ENCODE measurements at regions not wholly inside any gene's neighbourhood (a gene's known extent, or its start where the extent isn't known, plus 50 kb on each side); places are given as distances from the start of the nearest gene placed in this dataset.

GRCh38 chr4:132504438-132504837 lies 644.7 kb upstream of the PCDH10 start:
- no peak for TF ChIP-seq POLR2A (IDR thresholded peaks at IDR 0.05)
- TF ChIP-seq, protein P1, sequence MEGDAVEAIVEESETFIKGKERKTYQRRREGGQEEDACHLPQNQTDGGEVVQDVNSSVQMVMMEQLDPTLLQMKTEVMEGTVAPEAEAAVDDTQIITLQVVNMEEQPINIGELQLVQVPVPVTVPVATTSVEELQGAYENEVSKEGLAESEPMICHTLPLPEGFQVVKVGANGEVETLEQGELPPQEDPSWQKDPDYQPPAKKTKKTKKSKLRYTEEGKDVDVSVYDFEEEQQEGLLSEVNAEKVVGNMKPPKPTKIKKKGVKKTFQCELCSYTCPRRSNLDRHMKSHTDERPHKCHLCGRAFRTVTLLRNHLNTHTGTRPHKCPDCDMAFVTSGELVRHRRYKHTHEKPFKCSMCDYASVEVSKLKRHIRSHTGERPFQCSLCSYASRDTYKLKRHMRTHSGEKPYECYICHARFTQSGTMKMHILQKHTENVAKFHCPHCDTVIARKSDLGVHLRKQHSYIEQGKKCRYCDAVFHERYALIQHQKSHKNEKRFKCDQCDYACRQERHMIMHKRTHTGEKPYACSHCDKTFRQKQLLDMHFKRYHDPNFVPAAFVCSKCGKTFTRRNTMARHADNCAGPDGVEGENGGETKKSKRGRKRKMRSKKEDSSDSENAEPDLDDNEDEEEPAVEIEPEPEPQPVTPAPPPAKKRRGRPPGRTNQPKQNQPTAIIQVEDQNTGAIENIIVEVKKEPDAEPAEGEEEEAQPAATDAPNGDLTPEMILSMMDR (IDR thresholded peaks at IDR 0.05): no peak
- no peak for DNase-seq (ENCODE audit: low spot score in 2 of 2)
- intact Hi-C loops (cut with DNase I; ENCODE audit: low total_unique reads): no loop called here
- no peak overlapping the region for H3K4me3 ChIP-seq (ENCODE audit: low read depth, poor library complexity, severe bottlenecking)
- WGBS, 2 donors: 72 to 81% methylated on average over 2 of the region's 2 CpGs

DNA sequence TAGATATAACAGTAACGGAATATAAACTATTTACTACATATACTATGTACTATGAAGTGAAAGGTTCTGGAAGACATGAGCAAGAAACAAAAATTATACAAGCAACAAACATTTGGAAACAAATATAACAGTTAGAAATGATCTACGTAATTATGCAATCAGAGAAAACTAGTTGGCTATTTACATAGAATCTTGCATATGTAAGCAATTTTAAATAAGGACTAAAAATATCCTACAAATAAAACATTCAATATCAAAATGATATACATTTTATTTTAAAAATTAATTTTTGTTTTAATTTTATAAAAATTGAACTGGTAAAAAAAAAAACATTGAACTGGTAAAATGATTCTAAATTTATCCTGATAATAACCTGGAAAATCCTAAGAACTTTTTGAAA lies 642.5 kb upstream of the PCDH10 start:
- no peak overlapping the region for H3K4me3 ChIP-seq (ENCODE audit: low read depth, poor library complexity, severe bottlenecking)
- 85 to 96% methylated on average over 2 of the region's 2 CpGs for WGBS, 2 donors
- no peak for DNase-seq (ENCODE audit: low spot score in 2 of 2)
- TF ChIP-seq, protein P1 (IDR thresholded peaks at IDR 0.05): no peak
- TF ChIP-seq POLR2A (IDR thresholded peaks at IDR 0.05): no peak
- intact Hi-C loops (cut with DNase I; ENCODE audit: low total_unique reads): no loop called here

- 25 to 27% methylated on average over 2 of the region's 2 CpGs for WGBS, 2 donors
- no peak for TF ChIP-seq POLR2A (IDR thresholded peaks at IDR 0.05)
- TF ChIP-seq, protein P1 (IDR thresholded peaks at IDR 0.05): no peak
- intact Hi-C loops (cut with DNase I; ENCODE audit: low total_unique reads): no loop called here
- no peak for DNase-seq (ENCODE audit: low spot score in 2 of 2)
- no peak overlapping the region for H3K4me3 ChIP-seq (ENCODE audit: low read depth, poor library complexity, severe bottlenecking)
These were observed 635.6 kb upstream of the PCDH10 start for GRCh38 chr4:132513491-132513890.

- no peak for DNase-seq (ENCODE audit: low spot score in 2 of 2)
- 45 to 48% methylated on average over 1 of the region's 1 CpG for WGBS, 2 donors
- H3K4me3 ChIP-seq (ENCODE audit: low read depth, poor library complexity, severe bottlenecking): no peak overlapping the region
- intact Hi-C loops (cut with DNase I; ENCODE audit: low total_unique reads): no loop called here
- TF ChIP-seq, protein P1 (IDR thresholded peaks at IDR 0.05): no peak
- no peak for TF ChIP-seq POLR2A (IDR thresholded peaks at IDR 0.05)
These were observed 622.4 kb upstream of the PCDH10 start for GRCh38 chr4:132526652-132527051.

GRCh38 chr4:132527817-132528216 lies 621.3 kb upstream of the PCDH10 start:
- H3K4me3 ChIP-seq (ENCODE audit: low read depth, poor library complexity, severe bottlenecking): no peak overlapping the region
- TF ChIP-seq, protein P1 (IDR thresholded peaks at IDR 0.05): no peak
- TF ChIP-seq POLR2A (IDR thresholded peaks at IDR 0.05): no peak
- intact Hi-C loops (cut with DNase I; ENCODE audit: low total_unique reads): no loop called here
- DNase-seq (ENCODE audit: low spot score in 2 of 2): no peak
- WGBS, 2 donors: 31 to 39% methylated on average over 1 of the region's 1 CpG

- no peak overlapping the region for H3K4me3 ChIP-seq (ENCODE audit: low read depth, poor library complexity, severe bottlenecking)
- no peak for DNase-seq (ENCODE audit: low spot score in 2 of 2)
- intact Hi-C loops (cut with DNase I; ENCODE audit: low total_unique reads): no loop called here
- 27 to 36% methylated on average over 2 of the region's 2 CpGs for WGBS, 2 donors
- no peak for TF ChIP-seq POLR2A (IDR thresholded peaks at IDR 0.05)
- TF ChIP-seq, protein P1 (IDR thresholded peaks at IDR 0.05): no peak
These were observed 618.2 kb upstream of the PCDH10 start for GRCh38 chr4:132530861-132531260.

All from lower leg skin (tissue), 4 donors.